AG10803 (cell line): ENCODE measurements at regions not wholly inside any gene's neighbourhood (a gene's known extent, or its start where the extent isn't known, plus 50 kb on each side); places are given as distances from the start of the nearest gene placed in this dataset.
A peak's percentile ranks its signal among the peaks of the same experiment; 100 is the strongest.
"Not testable (repeated sequence)": the region's sequence is repeated elsewhere in the genome, so short reads cannot be mapped to it uniquely, and the experiment has no call there.

Source experiments
- DNase-seq: peaks from one replicate; pipeline ENCODE4 v3.0.0; 2010; ENCODE audit warnings: low read depth
- H3K4me3 ChIP-seq: 2 replicates; pipeline ENCODE4 v1.5.1; 2011; ENCODE audit warnings: mild to moderate bottlenecking, low read length, control low read depth
- CTCF ChIP-seq: conservative IDR thresholded peaks from 2 replicates; pipeline ENCODE4 v1.5.1; 2011; ENCODE audit warnings: mild to moderate bottlenecking, low read length, control low read depth, inconsistent platforms

GRCh38 chr5:163888366-163888765 lies 382.9 kb downstream of the MAT2B start:
- no peak for TF ChIP-seq CTCF
- no peak overlapping the region for H3K4me3 ChIP-seq
- DNase-seq: peak; percentile 5

- H3K4me3 ChIP-seq: no peak overlapping the region
- no peak for TF ChIP-seq CTCF
- DNase-seq: peak; percentile 83
Observed at GRCh38 chr5:163889369-163889768, 383.9 kb downstream of the MAT2B start.

- H3K4me3 ChIP-seq: no peak overlapping the region
- DNase-seq: no peak
- TF ChIP-seq CTCF: no peak
Observed at GRCh38 chr5:163890261-163890660, 384.8 kb downstream of the MAT2B start.

- no peak for TF ChIP-seq CTCF
- no peak overlapping the region for H3K4me3 ChIP-seq
- peak; percentile 23 for DNase-seq
Observed at GRCh38 chr5:163893281-163893680, 387.9 kb downstream of the MAT2B start.

- H3K4me3 ChIP-seq: no peak overlapping the region
- peak; percentile 26 for DNase-seq
- no peak for TF ChIP-seq CTCF
Observed at GRCh38 chr5:163894645-163895044, 389.2 kb downstream of the MAT2B start.

GRCh38 chr5:163898873-163899272 lies 393.5 kb downstream of the MAT2B start:
- TF ChIP-seq CTCF: no peak
- DNase-seq: no peak
- no peak overlapping the region for H3K4me3 ChIP-seq

GRCh38 chr5:163907783-163908182 lies 402.4 kb downstream of the MAT2B start:
- H3K4me3 ChIP-seq, DNase-seq: not testable (repeated sequence)

- no peak for DNase-seq
- H3K4me3 ChIP-seq: no peak overlapping the region
- no peak for TF ChIP-seq CTCF
Observed at GRCh38 chr5:163908253-163908652, 402.8 kb downstream of the MAT2B start.
